ENCODE measurements at regions not wholly inside any gene's neighbourhood (a gene's known extent, or its start where the extent isn't known, plus 50 kb on each side); places are given as distances from the start of the nearest gene placed in this dataset.

DNA sequence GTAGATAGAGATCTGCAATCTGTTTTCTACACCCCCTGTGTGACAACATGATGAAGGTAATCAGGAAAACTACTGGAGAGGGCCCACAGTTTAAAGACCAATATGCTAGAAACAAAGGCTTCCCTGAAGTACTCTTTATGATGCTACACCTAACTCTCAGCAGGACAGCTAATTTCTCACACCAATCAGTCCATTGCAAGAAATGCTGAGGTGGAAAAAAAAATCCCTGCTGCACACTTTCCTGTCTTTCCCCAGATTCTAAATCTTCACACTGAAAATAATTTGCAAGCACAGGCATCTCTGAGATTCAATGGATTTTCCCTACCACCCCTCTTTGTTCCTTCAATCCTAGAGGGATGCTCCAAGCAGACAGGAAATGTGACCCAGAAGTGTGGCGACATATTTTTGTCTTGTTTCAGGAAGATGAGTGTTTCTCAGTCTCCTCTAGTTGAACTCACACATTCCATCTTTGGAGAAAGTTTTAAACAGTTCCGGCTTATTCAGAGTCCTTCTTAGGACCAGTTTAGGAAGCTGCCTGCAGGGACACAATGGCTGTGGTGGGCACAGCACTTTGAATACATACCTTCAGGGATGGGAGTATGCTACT, 671.6 kb downstream of the DIAPH3 start:
- TF ChIP-seq, protein P1, sequence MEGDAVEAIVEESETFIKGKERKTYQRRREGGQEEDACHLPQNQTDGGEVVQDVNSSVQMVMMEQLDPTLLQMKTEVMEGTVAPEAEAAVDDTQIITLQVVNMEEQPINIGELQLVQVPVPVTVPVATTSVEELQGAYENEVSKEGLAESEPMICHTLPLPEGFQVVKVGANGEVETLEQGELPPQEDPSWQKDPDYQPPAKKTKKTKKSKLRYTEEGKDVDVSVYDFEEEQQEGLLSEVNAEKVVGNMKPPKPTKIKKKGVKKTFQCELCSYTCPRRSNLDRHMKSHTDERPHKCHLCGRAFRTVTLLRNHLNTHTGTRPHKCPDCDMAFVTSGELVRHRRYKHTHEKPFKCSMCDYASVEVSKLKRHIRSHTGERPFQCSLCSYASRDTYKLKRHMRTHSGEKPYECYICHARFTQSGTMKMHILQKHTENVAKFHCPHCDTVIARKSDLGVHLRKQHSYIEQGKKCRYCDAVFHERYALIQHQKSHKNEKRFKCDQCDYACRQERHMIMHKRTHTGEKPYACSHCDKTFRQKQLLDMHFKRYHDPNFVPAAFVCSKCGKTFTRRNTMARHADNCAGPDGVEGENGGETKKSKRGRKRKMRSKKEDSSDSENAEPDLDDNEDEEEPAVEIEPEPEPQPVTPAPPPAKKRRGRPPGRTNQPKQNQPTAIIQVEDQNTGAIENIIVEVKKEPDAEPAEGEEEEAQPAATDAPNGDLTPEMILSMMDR (IDR thresholded peaks at IDR 0.05) = no peak
- no peak overlapping the region for H3K4me3 Mint-ChIP-seq
- no peaks in the 10 kb centered on the region for H3K9me3 Mint-ChIP-seq
- peaks cover 4% of the 10 kb centered on the region for H3K4me1 Mint-ChIP-seq (ENCODE audit: low read depth)
- ChIA-PET POLR2A (no interaction called here), CTCF (no interaction called here)
- no peak for ATAC-seq
- peaks cover 2% of the 10 kb centered on the region for H3K27me3 Mint-ChIP-seq
- DNase-seq = no peak
- H3K27ac Mint-ChIP-seq = no peak overlapping the region
- intact Hi-C loops (cut with micrococcal nuclease) = no loop called here
- H3K36me3 Mint-ChIP-seq (ENCODE audit: low read depth) = no peaks in the 10 kb centered on the region

DNA sequence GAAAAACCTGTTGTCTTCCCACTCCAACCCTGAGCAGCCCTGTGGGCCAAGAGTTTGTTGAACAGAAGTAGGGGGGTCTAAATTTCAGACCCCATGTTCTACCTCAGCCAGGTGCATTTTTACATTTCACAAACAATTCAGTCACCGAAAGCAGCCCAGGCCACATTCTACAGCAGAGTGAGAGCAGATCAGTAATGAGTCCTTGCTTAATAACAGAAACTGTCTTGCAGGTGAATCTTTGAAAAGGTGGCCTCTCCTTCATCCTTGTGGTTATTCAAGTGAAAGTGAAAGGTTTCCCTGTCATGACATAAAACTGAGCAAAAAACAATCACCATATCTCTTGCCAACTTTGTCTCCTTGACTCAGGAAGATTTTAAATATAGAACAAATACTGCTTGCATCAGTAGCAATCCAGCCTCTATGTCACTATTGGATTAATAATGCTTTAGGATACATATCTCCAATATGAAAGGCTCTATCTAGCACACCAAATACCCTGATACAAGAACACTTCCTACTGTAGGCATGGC, 670.2 kb downstream of the DIAPH3 start:
- POLR2A ChIA-PET = no interaction called here
- no peak overlapping the region for H3K4me3 Mint-ChIP-seq
- intact Hi-C loops (cut with micrococcal nuclease) = no loop called here
- no peaks in the 10 kb centered on the region for H3K36me3 Mint-ChIP-seq (ENCODE audit: low read depth)
- H3K4me1 Mint-ChIP-seq (ENCODE audit: low read depth) = peaks cover 4% of the 10 kb centered on the region
- no peaks in the 10 kb centered on the region for H3K9me3 Mint-ChIP-seq
- CTCF ChIA-PET = no interaction called here
- no peaks in the 10 kb centered on the region for H3K27me3 Mint-ChIP-seq
- no peak overlapping the region for H3K27ac Mint-ChIP-seq
- TF ChIP-seq, protein P1 (IDR thresholded peaks at IDR 0.05) = no peak
- DNase-seq = no peak
- no peak for ATAC-seq

DNA sequence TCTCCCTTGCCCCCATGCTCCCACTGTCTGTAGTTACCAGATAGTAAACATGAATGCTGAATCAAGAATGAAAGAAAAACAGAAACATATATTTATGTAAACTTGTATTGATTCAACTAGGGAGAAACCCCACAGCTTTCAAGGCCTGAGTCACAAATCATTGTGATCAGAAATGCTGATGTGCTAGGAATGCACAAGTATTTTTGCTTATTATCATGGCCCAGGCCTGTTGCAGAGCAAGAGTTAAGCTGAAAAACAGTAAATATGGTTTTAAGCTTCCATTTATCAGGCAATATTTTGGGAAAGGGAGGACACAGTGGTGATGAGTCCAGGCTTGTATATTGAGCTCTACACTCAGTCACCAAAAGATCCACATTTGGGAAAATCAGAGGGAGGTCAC, 669.6 kb downstream of the DIAPH3 start:
- CTCF ChIA-PET = no interaction called here
- Mint-ChIP-seq H3K27me3 (no peaks in the 10 kb centered on the region), H3K4me1 (ENCODE audit: low read depth) (peaks cover 4% of the 10 kb centered on the region), H3K36me3 (ENCODE audit: low read depth) (no peaks in the 10 kb centered on the region), H3K27ac (no peak overlapping the region), H3K4me3 (no peak overlapping the region), H3K9me3 (no peaks in the 10 kb centered on the region)
- ATAC-seq (no peak), DNase-seq (no peak)
- intact Hi-C loops (cut with micrococcal nuclease) = no loop called here
- TF ChIP-seq, protein P1 (IDR thresholded peaks at IDR 0.05) = no peak
- POLR2A ChIA-PET = no interaction called here

DNA sequence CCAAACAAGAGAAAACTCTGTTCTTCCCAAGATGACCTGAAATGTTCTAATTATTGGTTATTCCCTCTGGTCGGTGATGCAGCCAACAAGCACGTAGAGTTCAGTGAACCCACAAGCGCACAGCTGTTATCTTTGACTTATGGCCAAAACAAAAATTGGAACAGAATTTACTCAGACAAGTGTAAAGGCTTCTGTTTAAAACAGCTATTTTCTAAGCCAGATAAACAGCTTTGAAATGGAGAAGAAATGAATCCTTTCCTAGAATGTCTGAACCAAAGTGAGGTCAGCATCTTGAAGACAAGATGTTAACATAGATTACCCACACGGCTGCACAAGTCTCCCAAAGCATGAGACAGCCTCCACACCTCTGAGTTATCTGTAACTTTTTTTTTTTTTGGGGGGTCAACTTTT, 669.2 kb downstream of the DIAPH3 start:
- ChIA-PET CTCF (no interaction called here), POLR2A (no interaction called here)
- Mint-ChIP-seq H3K27me3 (no peaks in the 10 kb centered on the region), H3K36me3 (ENCODE audit: low read depth) (no peaks in the 10 kb centered on the region), H3K9me3 (no peaks in the 10 kb centered on the region), H3K4me3 (no peak overlapping the region), H3K4me1 (ENCODE audit: low read depth) (peaks cover 4% of the 10 kb centered on the region), H3K27ac (no peak overlapping the region)
- TF ChIP-seq, protein P1 (IDR thresholded peaks at IDR 0.05) = no peak
- ATAC-seq = no peak
- no peak for DNase-seq
- intact Hi-C loops (cut with micrococcal nuclease) = no loop called here

DNA sequence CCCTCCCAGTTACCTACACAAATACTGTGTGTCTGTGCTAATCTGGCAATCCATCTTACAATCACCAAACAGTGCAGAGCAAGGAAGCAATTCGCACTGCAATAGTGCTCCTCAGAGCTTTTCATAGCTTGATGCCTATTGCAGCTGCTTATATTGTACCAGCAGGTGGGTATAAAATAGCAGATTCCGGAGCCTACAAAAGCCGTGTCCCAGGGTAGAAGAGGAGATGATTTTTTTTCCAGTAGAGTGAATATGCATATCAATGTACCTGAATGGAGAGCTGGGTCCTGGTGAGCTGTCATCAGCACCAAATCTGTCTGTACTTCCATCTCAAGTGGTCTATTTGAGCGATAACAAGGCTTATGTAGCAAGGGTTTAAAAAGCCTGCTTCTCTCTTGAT, 668.4 kb downstream of the DIAPH3 start:
- no peaks in the 10 kb centered on the region for H3K36me3 Mint-ChIP-seq (ENCODE audit: low read depth)
- H3K4me1 Mint-ChIP-seq (ENCODE audit: low read depth) = peaks cover 4% of the 10 kb centered on the region
- H3K9me3 Mint-ChIP-seq = no peaks in the 10 kb centered on the region
- H3K4me3 Mint-ChIP-seq = no peak overlapping the region
- TF ChIP-seq, protein P1 (IDR thresholded peaks at IDR 0.05) = no peak
- no peak for DNase-seq
- H3K27ac Mint-ChIP-seq = no peak overlapping the region
- intact Hi-C loops (cut with micrococcal nuclease) = no loop called here
- no peak for ATAC-seq
- POLR2A ChIA-PET = no interaction called here
- no peaks in the 10 kb centered on the region for H3K27me3 Mint-ChIP-seq
- CTCF ChIA-PET = no interaction called here

Measured in activated CD8-positive, alpha-beta T cell treated with anti-CD3 and anti-CD28 coated beads for 36 hours (primary cell).